ENCODE measurements at regions not wholly inside any gene's neighbourhood (a gene's known extent, or its start where the extent isn't known, plus 50 kb on each side); places are given as distances from the start of the nearest gene placed in this dataset.
"Not testable (repeated sequence)": the region's sequence is repeated elsewhere in the genome, so short reads cannot be mapped to it uniquely, and the experiment has no call there.

DNA sequence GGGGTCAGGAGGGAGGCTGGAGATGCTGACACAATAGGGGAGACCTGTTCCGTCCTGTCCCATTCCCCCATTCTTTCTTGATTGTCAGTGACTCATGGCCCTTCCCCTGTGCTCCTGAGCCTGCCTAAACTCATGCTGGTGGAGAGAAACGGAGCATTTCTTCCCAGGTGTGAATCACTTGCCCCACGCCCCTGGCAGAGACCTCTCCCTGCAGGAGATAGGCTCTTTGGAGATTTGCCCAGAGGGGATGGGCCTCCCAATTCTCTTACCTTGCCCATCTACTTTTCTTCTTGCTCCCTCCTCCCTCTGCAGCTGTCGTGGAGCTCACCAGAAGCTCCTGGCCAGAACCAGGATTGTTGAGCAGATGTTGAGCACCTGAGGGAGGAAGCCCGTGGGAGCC, 121.9 kb upstream of the OR9Q1 start:
- H3K4me3 ChIP-seq (ENCODE audit: low read depth, low read length): no peak overlapping the region
- DNase-seq (ENCODE audit: low read depth): no peak
- TF ChIP-seq, protein P1, sequence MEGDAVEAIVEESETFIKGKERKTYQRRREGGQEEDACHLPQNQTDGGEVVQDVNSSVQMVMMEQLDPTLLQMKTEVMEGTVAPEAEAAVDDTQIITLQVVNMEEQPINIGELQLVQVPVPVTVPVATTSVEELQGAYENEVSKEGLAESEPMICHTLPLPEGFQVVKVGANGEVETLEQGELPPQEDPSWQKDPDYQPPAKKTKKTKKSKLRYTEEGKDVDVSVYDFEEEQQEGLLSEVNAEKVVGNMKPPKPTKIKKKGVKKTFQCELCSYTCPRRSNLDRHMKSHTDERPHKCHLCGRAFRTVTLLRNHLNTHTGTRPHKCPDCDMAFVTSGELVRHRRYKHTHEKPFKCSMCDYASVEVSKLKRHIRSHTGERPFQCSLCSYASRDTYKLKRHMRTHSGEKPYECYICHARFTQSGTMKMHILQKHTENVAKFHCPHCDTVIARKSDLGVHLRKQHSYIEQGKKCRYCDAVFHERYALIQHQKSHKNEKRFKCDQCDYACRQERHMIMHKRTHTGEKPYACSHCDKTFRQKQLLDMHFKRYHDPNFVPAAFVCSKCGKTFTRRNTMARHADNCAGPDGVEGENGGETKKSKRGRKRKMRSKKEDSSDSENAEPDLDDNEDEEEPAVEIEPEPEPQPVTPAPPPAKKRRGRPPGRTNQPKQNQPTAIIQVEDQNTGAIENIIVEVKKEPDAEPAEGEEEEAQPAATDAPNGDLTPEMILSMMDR (conservative IDR thresholded peaks at IDR 0.05; ENCODE audit: low read depth, low read length): no peak

DNA sequence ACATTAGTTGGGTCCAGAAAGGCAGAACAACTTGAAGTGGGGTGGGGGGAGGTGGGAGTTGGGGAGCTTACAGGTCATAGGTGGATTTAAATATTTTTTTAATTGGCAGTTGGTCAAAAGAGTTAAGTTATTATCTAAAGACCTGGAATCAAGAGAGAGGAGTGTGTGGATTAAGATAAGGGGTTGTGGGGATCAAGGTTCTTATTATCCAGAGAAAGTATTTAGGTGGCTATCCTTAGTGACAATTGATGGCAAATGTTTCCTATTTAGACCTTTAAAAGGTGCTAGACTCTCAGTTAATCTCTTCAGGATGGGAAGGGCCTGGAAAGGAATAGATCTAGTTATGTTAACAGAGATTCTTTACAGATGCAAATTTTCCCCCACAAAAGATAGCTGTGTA, 120.7 kb upstream of the OR9Q1 start:
- DNase-seq (ENCODE audit: low read depth): no peak
- H3K4me3 ChIP-seq (ENCODE audit: low read depth, low read length): no peak overlapping the region
- TF ChIP-seq, protein P1 (conservative IDR thresholded peaks at IDR 0.05; ENCODE audit: low read depth, low read length): no peak

DNA sequence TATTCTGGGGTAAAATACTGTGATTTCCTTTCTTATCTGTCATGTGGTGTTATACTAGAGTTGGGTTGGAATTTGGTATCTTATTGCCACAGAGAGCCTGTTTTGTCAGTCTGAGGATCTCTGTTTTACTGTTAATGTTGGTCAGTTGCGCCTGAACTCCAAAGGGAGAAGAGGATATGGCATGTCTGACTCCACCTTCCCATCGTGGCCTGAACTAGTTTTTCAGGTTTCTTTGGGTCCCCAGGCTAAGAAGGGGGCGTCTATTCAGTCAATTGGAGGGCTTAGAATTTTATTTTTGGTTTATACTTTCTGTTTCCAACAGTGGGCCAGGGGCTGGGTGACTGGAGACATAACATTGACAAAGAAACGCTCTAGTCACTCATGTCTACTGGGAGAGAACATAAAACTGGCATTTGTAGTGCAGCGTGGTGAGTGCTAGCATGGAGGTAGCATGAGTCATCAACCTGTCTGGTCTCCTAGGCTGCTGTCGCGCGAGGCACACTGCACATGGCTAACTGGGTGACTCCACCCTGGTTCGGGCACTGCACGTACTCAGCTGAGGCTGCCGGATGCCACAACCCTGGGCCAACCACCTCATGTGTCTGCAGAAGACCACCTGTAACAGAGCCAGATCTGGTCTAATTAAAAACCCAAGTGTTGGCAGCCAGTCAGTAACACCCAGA, 120.1 kb upstream of the OR9Q1 start:
- no peak overlapping the region for H3K4me3 ChIP-seq (ENCODE audit: low read depth, low read length)
- TF ChIP-seq, protein P1 (conservative IDR thresholded peaks at IDR 0.05; ENCODE audit: low read depth, low read length): no peak
- peak; percentile 73 for DNase-seq (ENCODE audit: low read depth)

GRCh38 chr11:57904376-57904775, 119.3 kb upstream of the OR9Q1 start:
- no peak for DNase-seq (ENCODE audit: low read depth)
- TF ChIP-seq, protein P1 (conservative IDR thresholded peaks at IDR 0.05; ENCODE audit: low read depth, low read length): no peak
- H3K4me3 ChIP-seq (ENCODE audit: low read depth, low read length): peak overlapping the region; percentile 14

GRCh38 chr11:57905439-57905838, 118.2 kb upstream of the OR9Q1 start:
- TF ChIP-seq, protein P1 (conservative IDR thresholded peaks at IDR 0.05; ENCODE audit: low read depth, low read length): no peak
- H3K4me3 ChIP-seq (ENCODE audit: low read depth, low read length): no peak overlapping the region
- no peak for DNase-seq (ENCODE audit: low read depth)

DNA sequence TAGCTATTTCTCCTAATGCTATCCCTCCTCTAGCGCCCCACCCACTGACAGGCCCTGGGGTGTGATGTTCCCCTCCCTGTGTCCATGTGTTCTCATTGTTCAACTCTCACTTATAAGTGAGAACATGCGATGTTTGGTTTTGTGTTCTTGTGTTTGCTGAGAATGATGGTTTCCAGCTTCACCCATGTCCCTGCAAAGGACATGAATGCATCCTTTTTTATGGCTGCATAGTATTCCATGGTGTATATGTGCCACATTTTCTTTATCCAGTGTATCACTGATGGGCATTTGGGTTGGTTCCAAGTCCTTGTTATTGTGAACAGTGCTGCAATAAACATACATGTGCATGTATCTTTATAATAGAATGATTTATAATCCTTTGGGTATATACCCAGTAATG, 115.3 kb upstream of the OR9Q1 start:
- DNase-seq (ENCODE audit: low read depth); H3K4me3 ChIP-seq (ENCODE audit: low read depth, low read length): not testable (repeated sequence)

DNA sequence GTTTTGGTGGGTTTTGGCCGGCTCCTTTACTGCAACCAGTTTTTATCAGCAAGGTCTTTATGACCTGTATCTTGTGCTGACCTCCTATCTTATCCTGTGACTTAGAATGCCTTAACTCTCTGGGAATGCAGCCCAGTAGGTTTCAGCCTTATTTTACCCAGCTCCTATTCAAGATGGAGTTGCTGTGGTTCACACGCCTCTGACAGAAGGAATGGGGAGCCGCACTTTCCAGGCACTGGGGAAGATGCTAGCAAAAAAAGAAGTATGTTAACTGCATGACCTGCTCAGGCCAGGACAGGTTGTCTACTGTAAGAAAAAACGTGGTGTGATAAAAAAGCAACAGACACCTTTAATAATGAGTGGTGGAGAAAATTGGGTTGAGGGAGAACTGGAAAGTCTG, 112.2 kb upstream of the OR9Q1 start:
- not testable (repeated sequence) for H3K4me3 ChIP-seq (ENCODE audit: low read depth, low read length); DNase-seq (ENCODE audit: low read depth)
